ENCODE measurements at regions not wholly inside any gene's neighbourhood (a gene's known extent, or its start where the extent isn't known, plus 50 kb on each side); places are given as distances from the start of the nearest gene placed in this dataset.

DNA sequence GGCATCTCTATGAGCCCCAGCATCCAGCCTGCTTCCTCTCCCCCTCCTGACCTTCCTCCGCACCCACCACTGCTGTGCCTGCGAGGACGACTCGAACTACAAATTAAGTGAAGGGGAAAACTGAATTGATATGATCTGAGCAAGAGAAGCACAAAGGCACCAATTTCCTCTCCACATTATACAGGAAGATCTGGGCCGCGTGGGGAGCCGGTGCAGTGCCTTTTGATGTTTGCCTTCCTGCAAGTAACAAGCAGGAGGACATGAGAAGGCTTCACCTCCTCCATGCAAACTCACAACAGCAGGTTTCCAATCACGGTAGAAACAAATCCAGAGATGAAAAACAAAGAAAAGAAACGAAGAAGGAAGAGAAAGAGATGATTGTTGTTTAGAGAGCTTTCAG, 57.8 kb upstream of the MMP2 start:
- peak; percentile 83 for DNase-seq (ENCODE audit: low read depth, low spot score)

DNA sequence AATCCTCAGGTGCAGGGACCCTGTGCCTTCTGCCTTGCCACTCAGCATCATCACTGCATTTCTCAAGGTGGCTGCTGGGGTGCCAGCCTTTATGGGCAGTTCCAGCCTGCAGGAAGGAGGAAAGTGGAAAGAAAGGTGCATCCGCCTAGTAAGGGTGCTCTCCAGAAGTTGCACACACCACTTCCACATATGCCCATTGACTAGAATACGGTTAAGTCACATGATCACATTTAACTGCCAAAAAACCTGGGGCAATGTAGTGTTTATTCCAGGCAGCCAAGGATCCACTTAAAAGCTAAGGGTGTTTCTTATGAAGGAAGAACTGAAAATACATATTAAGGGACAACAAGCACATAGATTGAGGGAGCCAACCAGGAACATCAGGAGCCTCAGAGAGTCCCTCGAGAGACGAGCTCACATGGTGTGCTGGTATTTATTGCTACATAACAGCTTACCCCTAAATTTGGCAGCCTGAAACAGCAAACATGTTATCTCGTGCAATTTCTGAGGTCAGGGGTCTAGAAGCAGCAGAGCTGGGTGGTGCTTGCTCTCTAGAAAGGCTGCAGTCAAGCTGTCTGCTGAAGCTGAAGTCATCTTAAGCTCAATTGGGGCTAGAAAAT, 52.0 kb upstream of the MMP2 start:
- DNase-seq (ENCODE audit: low read depth, low spot score): no peak
- H3K4me3 ChIP-seq (ENCODE audit: low read length): no peak overlapping the region

More for the DNA sequence above, 57.8 kb upstream of the MMP2 start:
- H3K4me3 ChIP-seq (ENCODE audit: low read length): 0 out of 2 replicates have a peak overlapping the region, but pooled peaks have one; percentile 3
